ENCODE measurements at regions not wholly inside any gene's neighbourhood (a gene's known extent, or its start where the extent isn't known, plus 50 kb on each side); places are given as distances from the start of the nearest gene placed in this dataset.
"Not testable (repeated sequence)": the region's sequence is repeated elsewhere in the genome, so short reads cannot be mapped to it uniquely, and the experiment has no call there.

GRCh38 chr3:31300456-31301443, 232.0 kb upstream of the STT3B start:
- DNase-seq = no peak

DNA sequence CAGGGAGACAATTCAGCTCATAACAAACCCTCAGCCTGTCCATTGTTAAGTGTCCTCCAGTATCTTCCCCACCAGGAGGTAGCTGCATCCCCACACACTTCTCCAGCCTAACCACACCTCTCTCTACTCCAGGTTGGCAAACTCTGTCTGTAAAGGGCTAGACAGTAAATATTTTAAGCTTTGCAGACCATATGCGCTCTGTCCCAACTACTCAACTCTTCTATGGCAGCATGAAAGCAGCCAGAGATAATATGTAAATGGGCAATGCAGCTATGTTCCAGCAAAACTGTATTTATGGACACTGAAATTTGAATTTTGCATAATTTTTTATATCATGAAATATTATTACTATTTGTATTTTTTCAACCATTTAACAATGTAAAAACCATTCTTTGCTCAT, 230.4 kb upstream of the STT3B start:
- no peak for DNase-seq

GRCh38 chr3:31305340-31305739, 227.4 kb upstream of the STT3B start:
- no peak for DNase-seq

GRCh38 chr3:31307131-31307785, 225.5 kb upstream of the STT3B start:
- DNase-seq = no peak

DNA sequence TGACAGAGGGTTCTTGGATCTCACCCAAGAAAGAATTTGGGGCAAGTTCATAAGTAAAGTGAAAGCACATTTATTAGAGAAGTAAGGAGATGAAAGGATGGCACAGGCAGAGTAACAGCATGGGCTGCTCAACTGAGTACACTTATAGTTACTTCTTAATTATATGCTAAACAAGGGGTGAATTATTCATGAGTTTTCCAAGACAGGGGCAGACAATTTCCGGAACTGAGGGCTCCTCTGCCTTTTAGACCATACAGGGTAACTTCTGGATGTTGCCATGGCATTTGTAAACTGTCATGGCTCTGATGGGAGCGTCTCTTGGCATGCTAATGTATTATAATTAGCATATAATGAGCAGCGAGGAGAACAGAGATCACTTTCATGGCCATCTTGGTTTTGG, 221.2 kb upstream of the STT3B start:
- DNase-seq = no peak

GRCh38 chr3:31312400-31312799, 220.3 kb upstream of the STT3B start:
- no peak for DNase-seq

GRCh38 chr3:31314258-31314657, 218.5 kb upstream of the STT3B start:
- DNase-seq = no peak

DNA sequence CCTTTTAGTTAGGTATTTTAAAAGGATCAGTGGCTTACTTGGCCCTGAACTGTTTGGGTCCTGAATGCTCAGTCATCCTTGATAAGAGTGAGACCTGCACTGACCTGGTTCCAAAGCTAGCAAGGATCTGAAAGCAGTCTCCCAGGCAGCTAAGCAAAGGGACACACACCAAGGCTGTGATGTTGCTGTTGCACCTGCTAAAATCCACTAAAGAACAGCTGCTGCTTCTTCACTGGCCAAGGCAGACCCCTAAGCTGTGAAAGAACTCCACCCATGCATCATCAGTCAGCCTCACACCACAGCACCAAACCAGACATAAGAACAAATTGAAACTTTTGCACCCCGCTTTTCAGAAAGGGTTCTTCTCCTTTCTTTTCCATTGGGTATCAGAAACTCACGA, 213.4 kb upstream of the STT3B start:
- DNase-seq = no peak

DNA sequence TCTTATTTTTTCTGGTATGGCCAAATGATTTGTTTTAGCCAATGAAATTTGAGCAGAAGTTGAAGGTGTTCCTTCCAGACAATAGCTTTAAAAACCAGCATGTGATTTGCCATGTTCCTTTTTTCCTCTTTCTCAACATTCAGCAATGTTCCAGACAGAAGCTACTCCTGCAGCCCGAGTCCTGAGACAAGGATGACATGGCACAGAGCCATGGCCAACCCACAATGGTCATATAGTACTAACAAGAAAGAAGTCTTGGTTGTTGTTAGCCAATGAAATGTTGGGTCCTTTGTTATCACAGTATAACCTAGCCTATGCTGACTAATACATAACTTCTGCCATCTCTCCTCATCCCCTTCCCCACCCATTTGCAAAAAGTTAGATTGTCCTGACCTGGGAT, 211.1 kb upstream of the STT3B start:
- no peak for DNase-seq

GRCh38 chr3:31322460-31322859, 210.3 kb upstream of the STT3B start:
- no peak for DNase-seq

GRCh38 chr3:31327826-31328357, 204.8 kb upstream of the STT3B start:
- DNase-seq = not testable (repeated sequence)

GRCh38 chr3:31331278-31331677, 201.4 kb upstream of the STT3B start:
- no peak for DNase-seq

DNA sequence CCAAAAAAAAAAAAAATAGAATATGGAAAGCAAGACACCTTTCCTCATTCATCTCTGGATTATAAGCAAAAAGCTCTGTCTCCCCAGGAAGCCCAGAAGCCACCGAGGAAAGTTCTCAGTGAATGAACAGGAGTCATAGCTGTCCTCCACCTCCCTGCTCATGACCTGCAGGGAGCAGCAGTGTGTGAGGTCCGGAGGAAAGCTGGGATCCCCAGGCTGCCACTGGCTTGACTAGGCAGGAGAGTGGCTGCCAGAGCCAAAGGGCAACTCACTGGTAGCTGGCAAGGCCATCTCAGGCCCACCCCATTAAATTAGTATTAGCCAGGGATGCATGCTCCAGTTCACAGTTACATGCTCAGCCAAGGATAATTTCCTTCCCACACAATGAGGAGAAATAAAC, 191.6 kb upstream of the STT3B start:
- DNase-seq = no peak

DNA sequence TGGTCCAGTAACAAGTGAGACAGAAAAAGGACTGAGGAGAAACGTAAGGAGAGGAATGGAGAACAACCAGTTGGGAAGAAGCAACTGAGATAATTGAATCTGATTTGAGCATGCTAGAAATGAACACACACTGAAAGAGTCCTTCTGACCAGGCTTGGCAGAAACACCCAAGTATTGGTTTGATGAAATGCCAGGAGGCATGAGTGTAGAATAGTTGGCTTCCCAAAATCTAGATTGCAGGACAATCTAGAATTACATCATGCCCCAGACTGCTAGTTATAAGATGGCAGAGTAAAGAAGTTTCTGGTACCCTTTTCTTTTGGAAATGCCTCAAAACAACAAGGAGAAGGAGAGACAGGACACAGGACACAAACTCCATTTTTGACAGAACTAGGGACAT, 189.7 kb upstream of the STT3B start:
- no peak for DNase-seq

DNA sequence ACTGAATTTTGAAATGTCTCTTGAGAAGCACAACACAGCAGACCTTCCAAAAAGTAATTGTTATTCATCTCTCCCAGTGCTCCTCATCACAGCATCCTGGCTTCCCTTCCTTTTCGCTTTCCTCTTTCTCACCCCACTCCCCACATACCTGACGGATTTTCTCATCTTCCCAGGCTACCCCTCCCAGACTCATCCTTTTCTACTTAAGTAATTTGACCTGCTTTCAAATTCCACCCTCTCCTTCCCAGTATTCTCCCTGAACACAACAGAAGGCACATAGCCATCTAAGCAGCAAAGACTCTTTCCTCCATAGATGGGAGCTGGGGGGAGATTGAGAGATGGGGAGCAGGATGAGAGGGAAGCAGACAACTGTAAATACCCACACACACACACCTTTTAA, 187.1 kb upstream of the STT3B start:
- DNase-seq = no peak

GRCh38 chr3:31346542-31346979, 186.2 kb upstream of the STT3B start:
- no peak for DNase-seq

DNA sequence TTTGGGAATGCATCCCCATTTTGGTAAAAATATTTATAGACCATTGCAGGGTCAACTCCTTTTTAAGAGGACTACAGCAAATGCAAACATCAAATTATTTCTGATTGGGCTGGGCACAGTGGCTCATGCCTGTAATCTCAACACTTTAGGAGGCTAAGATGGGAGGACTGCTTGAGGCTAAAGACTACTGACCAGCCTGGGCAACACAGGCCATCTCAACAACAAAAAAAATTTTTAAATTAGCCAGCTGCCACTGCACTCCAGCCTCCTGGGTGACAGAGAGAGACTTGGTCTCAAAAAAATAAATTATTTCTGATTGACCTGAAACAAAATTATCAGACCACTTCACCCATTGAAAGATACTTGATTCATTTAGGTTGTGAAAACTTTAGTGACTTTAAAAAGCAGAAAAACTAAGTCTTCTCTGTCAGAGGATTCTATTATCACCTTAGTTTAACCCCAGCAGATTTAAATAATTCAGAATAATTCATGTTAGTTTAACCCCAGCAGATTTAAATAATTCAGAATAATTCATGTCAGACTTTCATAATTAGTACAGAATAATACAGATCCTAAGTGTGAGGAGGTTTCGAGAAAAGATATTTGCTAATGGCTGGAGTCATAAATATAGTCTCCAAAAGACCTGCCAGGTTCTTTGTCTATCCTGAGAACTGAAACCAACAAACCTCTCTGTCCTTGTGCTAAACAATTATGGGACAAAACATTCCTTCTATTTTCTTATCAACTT, 183.6 kb upstream of the STT3B start:
- DNase-seq = no peak

DNA sequence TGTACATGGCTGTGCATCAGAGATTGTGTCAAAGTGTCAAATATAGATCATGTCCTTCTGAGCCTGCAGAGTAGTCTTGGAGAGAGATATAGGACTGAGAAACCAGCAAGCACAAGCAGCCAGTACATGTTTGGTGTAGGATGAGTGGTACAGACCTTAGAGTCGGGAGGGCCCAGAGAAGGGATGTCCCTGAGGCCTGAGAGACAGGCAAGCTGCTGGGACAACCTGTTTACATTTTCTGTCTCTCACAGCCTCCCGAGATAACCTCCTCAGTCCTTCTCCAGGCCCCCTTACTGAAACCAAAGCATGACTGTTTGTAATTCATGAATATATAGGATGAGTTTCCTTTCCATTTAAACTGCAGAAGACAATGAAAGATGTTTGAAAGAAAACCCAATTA, 182.4 kb upstream of the STT3B start:
- DNase-seq = no peak

- no peak for DNase-seq
Measured at GRCh38 chr3:31352331-31352730, 180.4 kb upstream of the STT3B start.

DNA sequence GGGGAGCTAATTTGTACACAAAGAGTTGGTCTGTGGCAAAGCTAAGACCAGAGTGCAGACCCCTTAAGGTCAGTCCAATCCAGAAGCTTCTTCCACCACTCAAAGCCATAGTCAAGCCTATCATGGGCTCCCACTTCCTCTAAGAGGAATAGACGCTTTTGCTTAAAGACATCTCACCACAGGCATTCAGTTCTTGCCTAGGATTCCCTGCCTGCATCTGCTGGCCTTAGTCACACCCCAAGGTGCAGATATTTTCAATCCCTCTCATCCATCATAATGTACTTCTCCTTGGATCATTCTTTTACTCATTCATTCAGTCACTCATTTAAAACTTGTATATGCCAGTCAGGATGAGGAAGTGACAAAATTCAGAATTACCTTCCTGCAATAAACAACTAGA, 179.6 kb upstream of the STT3B start:
- no peak for DNase-seq

- DNase-seq = no peak
Measured at GRCh38 chr3:31354373-31354772, 178.4 kb upstream of the STT3B start.

GRCh38 chr3:31355807-31356206, 176.9 kb upstream of the STT3B start:
- DNase-seq = no peak

DNA sequence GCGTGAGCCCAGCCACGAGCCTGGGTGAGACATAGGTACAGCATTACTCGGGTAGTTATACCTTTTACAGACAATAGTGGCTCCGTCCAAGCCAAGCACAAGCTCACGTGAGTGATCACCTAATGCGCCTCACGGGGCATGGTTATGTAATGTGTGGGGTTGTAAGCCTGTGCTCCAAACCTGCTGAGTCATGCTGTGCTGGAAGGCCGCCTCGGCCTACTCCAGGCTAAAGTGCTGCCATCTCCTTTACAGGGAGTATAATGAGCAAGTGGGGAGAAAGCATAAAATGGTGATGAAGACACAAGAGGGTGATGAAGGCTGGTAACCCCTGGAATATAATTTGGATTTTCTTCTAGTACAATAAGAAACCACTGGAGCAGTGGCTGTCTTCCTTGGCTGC, 175.8 kb upstream of the STT3B start:
- DNase-seq = no peak
